ENCODE measurements at regions not wholly inside any gene's neighbourhood (a gene's known extent, or its start where the extent isn't known, plus 50 kb on each side); places are given as distances from the start of the nearest gene placed in this dataset.

- no peak for TF ChIP-seq CTCF (IDR thresholded peaks at IDR 0.05)
- Histone ChIP-seq H3K4me1 (ENCODE audit: low read depth) (no peaks in the 10 kb centered on the region), H3K9me3 (peaks cover 28% of the 10 kb centered on the region), H3K4me3 (no peak overlapping the region), H3K36me3 (ENCODE audit: low read depth) (no peaks in the 10 kb centered on the region)
- ATAC-seq = no peak
- intact Hi-C loops (cut with DNase I, micrococcal nuclease) = no loop called here
- DNase-seq = no peak
Measured at GRCh38 chr4:29908276-29908675, 811.9 kb upstream of the PCDH7 start.

DNA sequence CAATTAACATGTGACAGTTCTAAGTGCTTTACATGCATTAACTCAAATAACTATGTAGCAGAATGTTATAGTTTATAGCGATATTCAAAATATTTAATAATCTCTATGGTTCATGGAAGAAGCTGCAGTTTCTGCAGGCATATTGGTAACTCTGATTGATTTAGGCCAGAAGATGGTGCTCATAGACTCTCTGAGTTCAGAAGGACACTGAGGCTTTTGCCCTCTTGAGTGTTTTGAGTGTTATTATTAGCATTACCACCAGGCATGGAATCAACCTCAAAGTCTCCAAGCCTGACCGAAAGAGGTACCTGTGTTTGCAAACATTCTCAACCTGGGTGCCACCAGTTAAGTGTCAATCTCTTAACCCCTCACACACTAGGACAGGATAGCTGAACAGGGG, 792.3 kb upstream of the PCDH7 start:
- intact Hi-C loops (cut with DNase I, micrococcal nuclease) = no loop called here
- H3K4me3 ChIP-seq = no peak overlapping the region
- H3K9me3 ChIP-seq = peaks cover 52% of the 10 kb centered on the region
- H3K4me1 ChIP-seq (ENCODE audit: low read depth) = no peaks in the 10 kb centered on the region
- TF ChIP-seq CTCF (IDR thresholded peaks at IDR 0.05) = no peak
- no peaks in the 10 kb centered on the region for H3K36me3 ChIP-seq (ENCODE audit: low read depth)
- ATAC-seq = no peak
- no peak for DNase-seq

- DNase-seq = no peak
- Histone ChIP-seq H3K36me3 (ENCODE audit: low read depth) (no peaks in the 10 kb centered on the region), H3K4me3 (no peak overlapping the region), H3K9me3 (peaks cover 32% of the 10 kb centered on the region), H3K4me1 (ENCODE audit: low read depth) (no peaks in the 10 kb centered on the region)
- no peak for TF ChIP-seq CTCF (IDR thresholded peaks at IDR 0.05)
- intact Hi-C loops (cut with DNase I, micrococcal nuclease) = no loop called here
- ATAC-seq = no peak
Measured at GRCh38 chr4:29948451-29948850, 771.7 kb upstream of the PCDH7 start.

GRCh38 chr4:29948858-29949257, 771.3 kb upstream of the PCDH7 start:
- intact Hi-C loops (cut with DNase I, micrococcal nuclease) = no loop called here
- Histone ChIP-seq H3K9me3 (peaks cover 34% of the 10 kb centered on the region), H3K36me3 (ENCODE audit: low read depth) (no peaks in the 10 kb centered on the region), H3K4me1 (ENCODE audit: low read depth) (no peaks in the 10 kb centered on the region), H3K4me3 (no peak overlapping the region)
- ATAC-seq (no peak), DNase-seq (no peak)
- TF ChIP-seq CTCF (IDR thresholded peaks at IDR 0.05) = no peak

GRCh38 chr4:29966386-29966785, 753.8 kb upstream of the PCDH7 start:
- no peak for TF ChIP-seq CTCF (IDR thresholded peaks at IDR 0.05)
- Histone ChIP-seq H3K4me1 (ENCODE audit: low read depth) (no peaks in the 10 kb centered on the region), H3K36me3 (ENCODE audit: low read depth) (no peaks in the 10 kb centered on the region), H3K9me3 (peaks cover 28% of the 10 kb centered on the region), H3K4me3 (no peak overlapping the region)
- DNase-seq (no peak), ATAC-seq (no peak)
- intact Hi-C loops (cut with DNase I, micrococcal nuclease) = no loop called here

GRCh38 chr4:29970626-29971025, 749.5 kb upstream of the PCDH7 start:
- H3K4me1 ChIP-seq (ENCODE audit: low read depth) = no peaks in the 10 kb centered on the region
- no peak for DNase-seq
- H3K9me3 ChIP-seq = peaks cover 15% of the 10 kb centered on the region
- intact Hi-C loops (cut with DNase I, micrococcal nuclease) = no loop called here
- H3K36me3 ChIP-seq (ENCODE audit: low read depth) = no peaks in the 10 kb centered on the region
- no peak overlapping the region for H3K4me3 ChIP-seq
- no peak for ATAC-seq
- TF ChIP-seq CTCF (IDR thresholded peaks at IDR 0.05) = no peak
